SK-N-MC (cell line): ENCODE measurements at regions not wholly inside any gene's neighbourhood (a gene's known extent, or its start where the extent isn't known, plus 50 kb on each side); places are given as distances from the start of the nearest gene placed in this dataset.

ENCODE experiments used
- DNase-seq: peaks from one replicate; pipeline ENCODE4 v3.0.0-alpha.2; 2011; ENCODE audit warnings: low read depth, low spot score
- H3K27ac ChIP-seq: fragments of 200-600 bp; sonication (generic); 2 replicates; pipeline ENCODE4 v1.5.1; 2016; ENCODE audit warnings: mixed run types
- H3K36me3 ChIP-seq: fragments of 200-600 bp; sonication (generic); 2 replicates; pipeline ENCODE4 v1.6.1; 2017; ENCODE audit warnings: antibody characterized with exemption, low read length, mixed read lengths; ENCODE audit not compliant: insufficient read depth
- H3K4me3 ChIP-seq: fragments of 200-600 bp; sonication (generic); 2 replicates; pipeline ENCODE4 v1.5.1; 2016
- H3K9ac ChIP-seq: fragments of 200-600 bp; sonication (generic); 2 replicates; pipeline ENCODE4 v1.8.0; 2017; ENCODE audit warnings: mixed run types, mixed read lengths; ENCODE audit not compliant: insufficient read length
- H3K9me3 ChIP-seq: fragments of 200-600 bp; sonication (generic); 2 replicates; pipeline ENCODE4 v1.6.1; 2017; ENCODE audit warnings: low read depth, mild to moderate bottlenecking, antibody characterized with exemption, low read length, moderate library complexity, mixed read lengths
- EZH2 ChIP-seq: fragments of 200-600 bp; sonication (generic); IDR thresholded peaks from one replicate; pipeline ENCODE4 v1.6.1; 2017; ENCODE audit warnings: antibody characterized with exemption
- FOXP2 ChIP-seq: optimal IDR thresholded peaks from 2 replicates; pipeline ENCODE3; 2011; ENCODE audit warnings: mild to moderate bottlenecking, moderate library complexity; ENCODE audit not compliant: insufficient read depth; ENCODE audit errors: extremely low read length, control extremely low read depth
- POLR2AphosphoS5 ChIP-seq: IDR thresholded peaks from 2 replicates; pipeline ENCODE4 v1.6.1; 2012; ENCODE audit warnings: mild to moderate bottlenecking, low read depth, low read length, borderline replicate concordance

DNA sequence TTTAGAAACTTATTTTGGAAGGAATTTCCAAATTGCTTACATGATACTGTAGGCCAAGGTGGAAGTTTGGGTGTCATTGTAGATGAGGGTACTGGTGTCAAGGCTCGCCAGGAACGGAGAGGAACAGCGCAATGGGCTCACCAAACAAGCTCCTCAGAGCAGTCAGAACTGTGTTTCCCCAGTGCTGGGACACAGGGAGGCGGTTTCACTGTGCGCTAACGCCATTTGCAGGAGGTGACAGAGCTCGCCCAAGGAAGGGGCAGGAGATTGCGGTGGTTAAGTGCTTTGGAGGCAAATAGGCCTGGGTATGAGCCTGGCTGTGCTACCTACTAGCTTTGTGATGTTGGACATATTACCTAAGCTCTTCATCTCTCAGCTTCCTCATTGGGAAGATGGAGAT is 57.3 kb downstream of the HHEX start:
- no peak for DNase-seq
- H3K36me3 ChIP-seq = no peaks in the 10 kb centered on the region
- H3K9ac ChIP-seq = no peak overlapping the region
- TF ChIP-seq FOXP2 (no peak), EZH2 (no peak), POLR2AphosphoS5 (no peak)
- no peak overlapping the region for H3K4me3 ChIP-seq
- H3K9me3 ChIP-seq = no peaks in the 10 kb centered on the region
- no peak overlapping the region for H3K27ac ChIP-seq

DNA sequence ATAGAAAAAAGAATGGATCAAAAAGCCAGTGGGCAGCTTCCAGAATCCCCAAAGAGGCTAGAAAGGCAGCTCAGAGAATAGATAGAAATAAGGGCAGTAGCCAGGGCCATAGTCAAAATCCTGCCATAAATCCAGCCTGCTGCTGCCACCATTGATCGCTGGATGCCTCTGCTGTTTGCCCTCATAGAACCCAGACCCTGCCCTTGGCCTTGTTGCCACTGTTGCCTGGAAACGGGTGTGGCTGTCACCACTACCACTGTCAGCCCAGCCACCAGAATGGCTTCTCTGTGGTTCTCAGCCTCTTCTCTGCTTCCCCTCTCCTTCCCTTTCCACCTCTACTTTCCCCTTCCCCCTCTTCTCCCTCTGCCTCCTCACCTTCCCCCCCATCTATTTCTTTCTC is 57.8 kb downstream of the HHEX start:
- H3K4me3 ChIP-seq = no peak overlapping the region
- no peaks in the 10 kb centered on the region for H3K36me3 ChIP-seq
- no peak for DNase-seq

DNA sequence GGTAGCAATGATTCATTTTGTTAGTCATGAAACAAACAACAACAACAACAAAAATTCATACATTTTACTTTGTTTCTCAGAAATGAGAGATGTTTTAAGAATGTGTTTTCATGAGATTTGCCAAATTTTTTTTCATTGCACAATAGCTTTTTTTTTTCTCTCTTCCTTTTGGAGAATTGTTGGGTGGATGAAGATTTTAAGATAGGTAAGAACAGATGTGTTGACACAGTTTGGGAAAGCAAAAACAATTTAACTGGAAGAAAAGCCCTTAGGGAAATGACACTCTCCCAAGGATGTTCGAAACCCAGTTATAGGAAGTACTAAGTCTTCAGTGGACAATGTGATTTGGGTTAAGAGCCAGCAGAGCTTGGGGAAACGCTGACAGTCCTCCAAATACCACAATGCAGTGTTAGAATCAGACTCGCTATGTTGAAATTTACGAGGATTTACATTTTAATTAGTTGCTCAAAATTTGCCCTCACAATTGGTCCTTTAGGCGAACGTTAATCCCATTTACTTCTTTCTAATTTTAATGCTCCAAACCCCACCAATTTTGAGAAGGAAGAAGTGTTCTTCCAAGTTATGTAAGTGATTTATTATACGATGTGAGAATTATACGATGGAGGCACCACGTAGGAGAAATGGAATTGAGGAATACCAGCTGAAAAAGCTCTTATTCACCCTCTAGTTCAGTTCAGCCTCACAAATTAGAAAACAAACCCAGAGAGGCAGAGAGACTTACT is 61.2 kb downstream of the HHEX start:
- DNase-seq = no peak
- Histone ChIP-seq H3K9me3 (no peaks in the 10 kb centered on the region), H3K9ac (no peak overlapping the region), H3K27ac (no peak overlapping the region), H3K4me3 (0 out of 2 replicates have a peak overlapping the region, but pooled peaks have one; percentile 33), H3K36me3 (no peaks in the 10 kb centered on the region)
- TF ChIP-seq POLR2AphosphoS5 = no peak
- TF ChIP-seq EZH2 = no peak
- TF ChIP-seq FOXP2 = no peak

More for the DNA sequence above, 57.8 kb downstream of the HHEX start:
- Histone ChIP-seq H3K27ac (no peak overlapping the region), H3K9me3 (no peaks in the 10 kb centered on the region), H3K9ac (no peak overlapping the region)
- TF ChIP-seq EZH2 = no peak
- TF ChIP-seq FOXP2 = no peak
- no peak for TF ChIP-seq POLR2AphosphoS5

DNA sequence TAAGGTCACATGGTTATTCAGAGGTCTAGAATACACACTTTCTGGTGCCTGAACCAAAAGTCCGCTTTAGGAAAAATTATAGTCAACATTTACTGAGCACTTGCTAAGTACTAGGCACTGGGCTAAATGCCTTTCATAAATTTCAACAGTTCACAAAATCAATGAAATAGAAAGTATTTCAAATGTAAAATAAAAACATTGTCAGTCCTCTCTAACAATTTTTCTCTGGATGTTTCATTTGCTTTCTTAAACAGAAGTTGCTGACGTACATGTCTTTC is 61.7 kb downstream of the HHEX start:
- TF ChIP-seq POLR2AphosphoS5 = no peak
- no peak for TF ChIP-seq FOXP2
- no peak for TF ChIP-seq EZH2
- no peak overlapping the region for H3K9ac ChIP-seq
- no peak for DNase-seq
- H3K27ac ChIP-seq = no peak overlapping the region
- 0 out of 2 replicates have a peak overlapping the region, but pooled peaks have one; percentile 33 for H3K4me3 ChIP-seq
- no peaks in the 10 kb centered on the region for H3K36me3 ChIP-seq
- no peaks in the 10 kb centered on the region for H3K9me3 ChIP-seq

DNA sequence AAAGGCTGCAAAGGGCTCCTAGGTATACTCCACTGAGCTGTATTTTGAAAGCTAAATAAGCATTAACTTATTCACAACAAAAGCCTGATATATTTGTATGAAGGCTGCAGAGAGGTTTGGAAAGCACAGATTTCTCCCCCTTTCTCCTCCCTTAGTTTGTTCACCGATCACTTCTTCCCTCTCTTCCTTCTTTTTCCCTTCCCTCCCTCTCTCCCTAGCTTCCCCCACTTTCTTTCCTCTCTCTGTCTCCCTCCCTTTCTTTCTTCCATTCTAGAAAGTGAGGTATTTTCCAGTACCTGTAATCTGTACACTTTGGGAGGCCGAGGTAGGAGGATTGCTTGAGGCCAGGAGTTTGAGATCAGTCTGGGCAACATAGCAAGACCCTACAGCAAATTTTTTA is 62.1 kb downstream of the HHEX start:
- DNase-seq = no peak
- TF ChIP-seq FOXP2 (no peak), EZH2 (no peak), POLR2AphosphoS5 (no peak)
- no peak overlapping the region for H3K27ac ChIP-seq
- no peak overlapping the region for H3K4me3 ChIP-seq
- H3K9me3 ChIP-seq = no peaks in the 10 kb centered on the region
- no peak overlapping the region for H3K9ac ChIP-seq
- no peaks in the 10 kb centered on the region for H3K36me3 ChIP-seq

DNA sequence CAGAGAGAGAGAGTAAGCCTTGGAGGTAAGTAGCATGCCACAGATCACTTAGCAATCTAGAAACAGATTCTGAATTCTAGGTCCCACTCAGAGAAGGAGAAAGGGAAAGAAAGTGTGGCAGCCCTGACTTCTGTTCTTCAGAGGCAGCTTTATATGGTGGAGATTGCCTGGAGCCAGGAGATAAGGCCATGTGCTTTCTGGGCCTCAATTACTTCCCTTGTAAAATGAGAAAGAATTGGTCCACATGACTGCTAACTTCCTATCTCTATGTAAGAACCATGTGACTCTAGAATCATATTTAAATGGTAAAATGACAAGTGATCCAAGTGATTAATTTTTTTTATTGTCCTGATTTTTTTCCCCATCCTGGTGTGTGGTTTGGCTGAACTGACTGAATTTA is 64.1 kb downstream of the HHEX start:
- Histone ChIP-seq H3K9me3 (no peaks in the 10 kb centered on the region), H3K4me3 (no peak overlapping the region), H3K27ac (no peak overlapping the region), H3K9ac (no peak overlapping the region), H3K36me3 (no peaks in the 10 kb centered on the region)
- TF ChIP-seq FOXP2 (no peak), POLR2AphosphoS5 (no peak), EZH2 (no peak)
- no peak for DNase-seq

DNA sequence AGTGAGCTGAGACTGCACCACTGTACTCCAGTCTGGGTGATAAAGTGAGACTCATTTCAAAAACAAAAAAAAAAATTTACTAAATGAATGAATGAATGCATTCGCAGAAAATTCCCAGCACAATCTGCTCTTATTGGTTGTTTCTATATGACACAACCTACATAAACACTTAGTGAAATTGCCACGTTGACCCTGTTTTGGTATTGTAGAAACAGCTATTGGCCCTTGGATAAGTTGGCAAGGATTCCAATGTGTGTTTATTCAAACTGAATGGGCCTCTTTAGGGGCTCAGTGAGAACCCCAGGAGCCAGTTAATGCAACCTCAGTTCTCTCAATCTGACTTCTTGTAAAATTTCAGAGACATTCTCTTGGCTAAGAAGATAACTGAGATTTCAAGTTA is 66.0 kb downstream of the HHEX start:
- no peak for DNase-seq
- TF ChIP-seq FOXP2 (no peak), EZH2 (no peak), POLR2AphosphoS5 (no peak)
- no peak overlapping the region for H3K4me3 ChIP-seq
- H3K27ac ChIP-seq = 0 out of 2 replicates have a peak overlapping the region, but pooled peaks have one; percentile 42
- no peaks in the 10 kb centered on the region for H3K9me3 ChIP-seq
- no peaks in the 10 kb centered on the region for H3K36me3 ChIP-seq
- H3K9ac ChIP-seq = no peak overlapping the region

DNA sequence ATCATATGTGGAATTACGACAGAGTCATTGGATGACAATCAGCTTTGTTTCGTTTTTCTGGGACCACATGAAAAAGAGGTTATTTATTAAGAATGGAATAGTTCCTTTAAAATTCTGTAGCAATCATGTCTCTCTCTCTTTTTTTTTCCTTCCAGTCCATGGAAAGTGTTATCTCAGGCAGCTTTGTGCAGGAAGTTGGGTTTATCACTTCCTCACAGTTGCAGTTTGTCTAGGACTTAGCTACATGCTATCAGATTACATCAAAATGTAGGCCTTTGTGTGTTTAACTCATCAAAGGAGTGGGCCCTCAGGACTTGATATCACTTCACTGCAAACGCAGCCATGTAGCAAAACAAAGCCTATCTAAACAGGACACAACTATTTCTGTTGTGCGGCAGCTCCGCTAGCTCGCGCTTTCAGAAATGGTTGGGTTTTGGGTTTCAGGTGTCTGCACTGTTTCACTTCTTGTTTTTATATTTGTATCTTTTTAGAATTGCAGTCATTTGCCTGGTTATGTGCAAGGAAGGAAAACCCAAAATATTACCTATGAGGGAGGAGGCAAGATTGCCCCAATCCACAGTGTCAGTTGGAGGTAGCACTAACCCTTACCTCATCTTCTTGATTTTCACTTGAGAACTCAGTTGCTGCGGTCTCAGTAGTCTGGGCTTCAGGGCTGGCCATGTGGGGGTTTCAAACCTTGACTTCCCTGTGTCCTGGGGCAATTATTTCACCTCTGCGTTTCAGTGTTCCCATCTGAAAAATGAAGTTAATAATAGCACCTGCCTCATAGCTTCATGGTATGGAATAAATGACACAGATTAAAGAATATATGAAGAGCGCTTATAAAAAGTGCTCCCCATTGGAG is 66.7 kb downstream of the HHEX start:
- no peaks in the 10 kb centered on the region for H3K9me3 ChIP-seq
- no peak overlapping the region for H3K9ac ChIP-seq
- 0 out of 2 replicates have a peak overlapping the region, but pooled peaks have one; percentile 42 for H3K27ac ChIP-seq
- no peak for TF ChIP-seq EZH2
- TF ChIP-seq POLR2AphosphoS5 = no peak
- no peak for TF ChIP-seq FOXP2
- H3K36me3 ChIP-seq = no peaks in the 10 kb centered on the region
- no peak for DNase-seq
- no peak overlapping the region for H3K4me3 ChIP-seq
